HepG2 (cell line): ENCODE measurements at regions not wholly inside any gene's neighbourhood (a gene's known extent, or its start where the extent isn't known, plus 50 kb on each side); places are given as distances from the start of the nearest gene placed in this dataset.

Experiments
- ARNTL ChIP-seq: sonication (generic); formaldehyde crosslinking; IDR thresholded peaks from 2 replicates; pipeline ENCODE4 v1.4.0; 2020; ENCODE audit warnings: mild to moderate bottlenecking, missing genetic modification reagents
- CREM ChIP-seq, 2 experiments: sonication (generic) in 1 of 2; formaldehyde crosslinking in 1 of 2; IDR thresholded peaks; 2 replicates each; pipeline versions ENCODE4 v1.4.0 to v1.6.1; 2016 to 2020; ENCODE audit warnings: antibody characterized with exemption in 1 of 2, mild to moderate bottlenecking in 1 of 2, missing genetic modification reagents in 1 of 2
- DZIP1 ChIP-seq: sonication (generic); formaldehyde crosslinking; IDR thresholded peaks from 2 replicates; pipeline ENCODE4 v1.5.0; 2020; ENCODE audit warnings: mild to moderate bottlenecking, missing genetic modification reagents
- ETV6 ChIP-seq: sonication (generic); formaldehyde crosslinking; conservative IDR thresholded peaks from 2 replicates; pipeline ENCODE4 v1.4.0; 2020; ENCODE audit warnings: missing genetic modification reagents
- GABPB1 ChIP-seq: IDR thresholded peaks from 2 replicates; pipeline ENCODE4 v1.6.1; 2016; ENCODE audit warnings: mild to moderate bottlenecking, missing genetic modification reagents, moderate library complexity, missing compliant biosample characterization
- MAF1 ChIP-seq: sonication (generic); formaldehyde crosslinking; IDR thresholded peaks from 2 replicates; pipeline ENCODE4 v1.5.0; 2020; ENCODE audit warnings: missing genetic modification reagents, borderline replicate concordance
- MIER2 ChIP-seq: IDR thresholded peaks from 2 replicates; pipeline ENCODE4 v1.6.1; 2016; ENCODE audit warnings: missing biosample characterization, missing genetic modification reagents
- PHF5A ChIP-seq: IDR thresholded peaks from one replicate; pipeline ENCODE4 v1.6.1; 2018; ENCODE audit warnings: low read depth, missing genetic modification reagents; ENCODE audit not compliant: unreplicated experiment
- RORA ChIP-seq: sonication (generic); formaldehyde crosslinking; IDR thresholded peaks from 2 replicates; pipeline ENCODE4 v1.5.0; 2020; ENCODE audit warnings: mild to moderate bottlenecking, missing genetic modification reagents, moderate library complexity
- SMARCC2 ChIP-seq: fragments of 450-650 bp; IDR thresholded peaks from 2 replicates; pipeline ENCODE4 v1.6.1; 2017; ENCODE audit warnings: antibody characterized with exemption, mild to moderate bottlenecking
- TRIM24 ChIP-seq: sonication (generic); formaldehyde crosslinking; IDR thresholded peaks from 2 replicates; pipeline ENCODE4 v1.8.0; 2022; ENCODE audit warnings: mild to moderate bottlenecking, missing genetic modification reagents
- ZFP36L1 ChIP-seq: sonication (generic); formaldehyde crosslinking; IDR thresholded peaks from 2 replicates; pipeline ENCODE4 v1.8.0; 2022; ENCODE audit warnings: mild to moderate bottlenecking, missing genetic modification reagents, moderate library complexity
- ZGPAT ChIP-seq: IDR thresholded peaks from 2 replicates; pipeline ENCODE4 v1.6.1; 2016; ENCODE audit warnings: mild to moderate bottlenecking
- ZNF781 ChIP-seq: sonication (generic); formaldehyde crosslinking; IDR thresholded peaks from 2 replicates; pipeline ENCODE4 v1.5.1; 2020; ENCODE audit warnings: borderline replicate concordance, mild to moderate bottlenecking, missing genetic modification reagents; ENCODE audit errors: not compliant biosample characterization
- TF ChIP-seq, protein P1 (sequence below): sonication (generic); formaldehyde crosslinking; IDR thresholded peaks from 2 replicates; pipeline ENCODE4 v1.5.0; 2020; ENCODE audit warnings: mild to moderate bottlenecking, missing genetic modification reagents, borderline replicate concordance

GRCh38 chr20:50450881-50451752 lies 59.1 kb upstream of the PTPN1 start (continued):
- TF ChIP-seq ZFP36L1 (CRISPR knock-in tag) (no peak), TRIM24 (CRISPR knock-in tag) (no peak), MAF1 (no peak), GABPB1 (CRISPR knock-in tag) (0 out of 2 replicates have a peak, but pooled peaks have one; percentile 19), DZIP1 (CRISPR knock-in tag) (peak; percentile 50; the same call in 1 of the 2 replicates), ARNTL (CRISPR knock-in tag) (no peak; the same call in 1 of the 2 replicates), ZGPAT (CRISPR knock-in tag) (0 out of 2 replicates have a peak, but pooled peaks have one; percentile 19), ETV6 (CRISPR knock-in tag) (no peak), MIER2 (CRISPR knock-in tag) (peak; percentile 52), ZNF781 (CRISPR knock-in tag) (peak; percentile 86), PHF5A (CRISPR knock-in tag) (no peak), SMARCC2 (no peak), RORA (no peak), CREM (IDR thresholded peaks at IDR 0.05) (peak; percentile 47; the same call in 1 of the 2 replicates), CREM (CRISPR knock-in tag; IDR thresholded peaks at IDR 0.05) (no peak)
- TF ChIP-seq, protein P1, sequence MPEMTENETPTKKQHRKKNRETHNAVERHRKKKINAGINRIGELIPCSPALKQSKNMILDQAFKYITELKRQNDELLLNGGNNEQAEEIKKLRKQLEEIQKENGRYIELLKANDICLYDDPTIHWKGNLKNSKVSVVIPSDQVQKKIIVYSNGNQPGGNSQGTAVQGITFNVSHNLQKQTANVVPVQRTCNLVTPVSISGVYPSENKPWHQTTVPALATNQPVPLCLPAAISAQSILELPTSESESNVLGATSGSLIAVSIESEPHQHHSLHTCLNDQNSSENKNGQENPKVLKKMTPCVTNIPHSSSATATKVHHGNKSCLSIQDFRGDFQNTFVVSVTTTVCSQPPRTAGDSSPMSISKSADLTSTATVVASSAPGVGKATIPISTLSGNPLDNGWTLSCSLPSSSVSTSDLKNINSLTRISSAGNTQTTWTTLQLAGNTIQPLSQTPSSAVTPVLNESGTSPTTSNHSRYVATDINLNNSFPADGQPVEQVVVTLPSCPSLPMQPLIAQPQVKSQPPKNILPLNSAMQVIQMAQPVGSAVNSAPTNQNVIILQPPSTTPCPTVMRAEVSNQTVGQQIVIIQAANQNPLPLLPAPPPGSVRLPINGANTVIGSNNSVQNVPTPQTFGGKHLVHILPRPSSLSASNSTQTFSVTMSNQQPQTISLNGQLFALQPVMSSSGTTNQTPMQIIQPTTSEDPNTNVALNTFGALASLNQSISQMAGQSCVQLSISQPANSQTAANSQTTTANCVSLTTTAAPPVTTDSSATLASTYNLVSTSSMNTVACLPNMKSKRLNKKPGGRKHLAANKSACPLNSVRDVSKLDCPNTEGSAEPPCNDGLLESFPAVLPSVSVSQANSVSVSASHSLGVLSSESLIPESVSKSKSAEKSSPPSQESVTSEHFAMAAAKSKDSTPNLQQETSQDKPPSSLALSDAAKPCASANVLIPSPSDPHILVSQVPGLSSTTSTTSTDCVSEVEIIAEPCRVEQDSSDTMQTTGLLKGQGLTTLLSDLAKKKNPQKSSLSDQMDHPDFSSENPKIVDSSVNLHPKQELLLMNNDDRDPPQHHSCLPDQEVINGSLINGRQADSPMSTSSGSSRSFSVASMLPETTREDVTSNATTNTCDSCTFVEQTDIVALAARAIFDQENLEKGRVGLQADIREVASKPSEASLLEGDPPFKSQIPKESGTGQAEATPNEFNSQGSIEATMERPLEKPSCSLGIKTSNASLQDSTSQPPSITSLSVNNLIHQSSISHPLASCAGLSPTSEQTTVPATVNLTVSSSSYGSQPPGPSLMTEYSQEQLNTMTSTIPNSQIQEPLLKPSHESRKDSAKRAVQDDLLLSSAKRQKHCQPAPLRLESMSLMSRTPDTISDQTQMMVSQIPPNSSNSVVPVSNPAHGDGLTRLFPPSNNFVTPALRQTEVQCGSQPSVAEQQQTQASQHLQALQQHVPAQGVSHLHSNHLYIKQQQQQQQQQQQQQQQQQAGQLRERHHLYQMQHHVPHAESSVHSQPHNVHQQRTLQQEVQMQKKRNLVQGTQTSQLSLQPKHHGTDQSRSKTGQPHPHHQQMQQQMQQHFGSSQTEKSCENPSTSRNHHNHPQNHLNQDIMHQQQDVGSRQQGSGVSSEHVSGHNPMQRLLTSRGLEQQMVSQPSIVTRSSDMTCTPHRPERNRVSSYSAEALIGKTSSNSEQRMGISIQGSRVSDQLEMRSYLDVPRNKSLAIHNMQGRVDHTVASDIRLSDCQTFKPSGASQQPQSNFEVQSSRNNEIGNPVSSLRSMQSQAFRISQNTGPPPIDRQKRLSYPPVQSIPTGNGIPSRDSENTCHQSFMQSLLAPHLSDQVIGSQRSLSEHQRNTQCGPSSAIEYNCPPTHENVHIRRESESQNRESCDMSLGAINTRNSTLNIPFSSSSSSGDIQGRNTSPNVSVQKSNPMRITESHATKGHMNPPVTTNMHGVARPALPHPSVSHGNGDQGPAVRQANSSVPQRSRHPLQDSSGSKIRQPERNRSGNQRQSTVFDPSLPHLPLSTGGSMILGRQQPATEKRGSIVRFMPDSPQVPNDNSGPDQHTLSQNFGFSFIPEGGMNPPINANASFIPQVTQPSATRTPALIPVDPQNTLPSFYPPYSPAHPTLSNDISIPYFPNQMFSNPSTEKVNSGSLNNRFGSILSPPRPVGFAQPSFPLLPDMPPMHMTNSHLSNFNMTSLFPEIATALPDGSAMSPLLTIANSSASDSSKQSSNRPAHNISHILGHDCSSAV = no peak
